ENCODE measurements at regions not wholly inside any gene's neighbourhood (a gene's known extent, or its start where the extent isn't known, plus 50 kb on each side); places are given as distances from the start of the nearest gene placed in this dataset.

- H3K4me1 ChIP-seq = no peaks in the 10 kb centered on the region
- intact Hi-C loops (cut with DNase I; ENCODE audit: low total_unique reads) = no loop called here
- H3K27me3 ChIP-seq = no peaks in the 10 kb centered on the region
- no peaks in the 10 kb centered on the region for H3K9me3 ChIP-seq
- no peak overlapping the region for H3K4me3 ChIP-seq
- no peaks in the 10 kb centered on the region for H3K36me3 ChIP-seq
- DNase-seq = peak in 1 of 2 donors; percentile 18
- H3K27ac ChIP-seq = no peak overlapping the region
- WGBS, 5 donors = 33 to 44% (median 37%) methylated on average over 3 of the region's 3 CpGs
- TF ChIP-seq EP300 (IDR thresholded peaks at IDR 0.05) (no peak), POLR2AphosphoS5 (IDR thresholded peaks at IDR 0.05) (no peak), POLR2A (IDR thresholded peaks at IDR 0.05) (no peak)
- TF ChIP-seq, protein P1, sequence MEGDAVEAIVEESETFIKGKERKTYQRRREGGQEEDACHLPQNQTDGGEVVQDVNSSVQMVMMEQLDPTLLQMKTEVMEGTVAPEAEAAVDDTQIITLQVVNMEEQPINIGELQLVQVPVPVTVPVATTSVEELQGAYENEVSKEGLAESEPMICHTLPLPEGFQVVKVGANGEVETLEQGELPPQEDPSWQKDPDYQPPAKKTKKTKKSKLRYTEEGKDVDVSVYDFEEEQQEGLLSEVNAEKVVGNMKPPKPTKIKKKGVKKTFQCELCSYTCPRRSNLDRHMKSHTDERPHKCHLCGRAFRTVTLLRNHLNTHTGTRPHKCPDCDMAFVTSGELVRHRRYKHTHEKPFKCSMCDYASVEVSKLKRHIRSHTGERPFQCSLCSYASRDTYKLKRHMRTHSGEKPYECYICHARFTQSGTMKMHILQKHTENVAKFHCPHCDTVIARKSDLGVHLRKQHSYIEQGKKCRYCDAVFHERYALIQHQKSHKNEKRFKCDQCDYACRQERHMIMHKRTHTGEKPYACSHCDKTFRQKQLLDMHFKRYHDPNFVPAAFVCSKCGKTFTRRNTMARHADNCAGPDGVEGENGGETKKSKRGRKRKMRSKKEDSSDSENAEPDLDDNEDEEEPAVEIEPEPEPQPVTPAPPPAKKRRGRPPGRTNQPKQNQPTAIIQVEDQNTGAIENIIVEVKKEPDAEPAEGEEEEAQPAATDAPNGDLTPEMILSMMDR (IDR thresholded peaks at IDR 0.05) = no peak
These were observed 859.4 kb downstream of the MAFB start for GRCh38 chr20:39829661-39830060.

GRCh38 chr20:39829256-39829655 lies 859.8 kb downstream of the MAFB start:
- intact Hi-C loops (cut with DNase I; ENCODE audit: low total_unique reads) = no loop called here
- H3K4me3 ChIP-seq = no peak overlapping the region
- no peaks in the 10 kb centered on the region for H3K9me3 ChIP-seq
- no peaks in the 10 kb centered on the region for H3K27me3 ChIP-seq
- 29 to 39% (median 35%) methylated on average over 3 of the region's 3 CpGs for WGBS, 5 donors
- TF ChIP-seq EP300 (IDR thresholded peaks at IDR 0.05) (no peak), POLR2AphosphoS5 (IDR thresholded peaks at IDR 0.05) (no peak), POLR2A (IDR thresholded peaks at IDR 0.05) (no peak)
- TF ChIP-seq, protein P1 (IDR thresholded peaks at IDR 0.05) = no peak
- H3K27ac ChIP-seq = no peak overlapping the region
- peak in 1 of 2 donors; percentile 23 for DNase-seq
- H3K4me1 ChIP-seq = no peaks in the 10 kb centered on the region
- no peaks in the 10 kb centered on the region for H3K36me3 ChIP-seq

- Histone ChIP-seq H3K36me3 (no peaks in the 10 kb centered on the region), H3K4me3 (no peak overlapping the region), H3K27me3 (no peaks in the 10 kb centered on the region), H3K4me1 (no peaks in the 10 kb centered on the region), H3K27ac (no peak overlapping the region), H3K9me3 (no peaks in the 10 kb centered on the region)
- no peak for TF ChIP-seq POLR2AphosphoS5 (IDR thresholded peaks at IDR 0.05)
- no peak for TF ChIP-seq EP300 (IDR thresholded peaks at IDR 0.05)
- TF ChIP-seq, protein P1 (IDR thresholded peaks at IDR 0.05) = no peak
- TF ChIP-seq POLR2A (IDR thresholded peaks at IDR 0.05) = no peak
- intact Hi-C loops (cut with DNase I; ENCODE audit: low total_unique reads) = no loop called here
- no peak for DNase-seq
- WGBS, 5 donors = 59 to 66% (median 62%) methylated on average over 3 of the region's 3 CpGs
These were observed 863.1 kb downstream of the MAFB start for GRCh38 chr20:39825950-39826349.

- Histone ChIP-seq H3K4me1 (no peaks in the 10 kb centered on the region), H3K27me3 (no peaks in the 10 kb centered on the region), H3K27ac (no peak overlapping the region), H3K9me3 (no peaks in the 10 kb centered on the region), H3K4me3 (no peak overlapping the region), H3K36me3 (no peaks in the 10 kb centered on the region)
- no peak for TF ChIP-seq EP300 (IDR thresholded peaks at IDR 0.05)
- DNase-seq = no peak
- intact Hi-C loops (cut with DNase I; ENCODE audit: low total_unique reads) = no loop called here
- 83 to 92% (median 88%) methylated on average over 3 of the region's 3 CpGs for WGBS, 5 donors
These were observed 863.4 kb downstream of the DHX35 start for GRCh38 chr20:39825524-39825923.

DNA sequence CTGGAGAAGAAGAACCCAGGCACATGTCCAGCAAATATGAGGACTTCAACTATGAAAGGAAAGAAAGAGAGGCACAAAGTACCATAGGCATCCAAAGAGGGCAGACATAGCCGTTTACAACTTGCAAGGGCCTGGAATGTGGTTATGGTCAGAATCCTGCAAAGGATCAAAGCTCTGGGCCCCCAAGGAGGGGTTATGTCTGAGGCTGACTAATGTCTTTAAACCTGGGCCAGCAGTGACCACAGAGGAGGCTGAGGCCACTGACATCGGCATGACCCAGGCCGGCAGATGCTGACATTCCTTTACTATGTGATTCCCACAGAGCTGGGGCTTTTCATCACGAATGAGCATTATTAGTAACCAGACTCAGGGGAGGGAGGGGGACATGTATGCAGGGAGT lies 861.1 kb downstream of the DHX35 start:
- Histone ChIP-seq H3K4me3 (no peak overlapping the region), H3K4me1 (no peaks in the 10 kb centered on the region), H3K9me3 (no peaks in the 10 kb centered on the region), H3K27me3 (no peaks in the 10 kb centered on the region), H3K36me3 (no peaks in the 10 kb centered on the region), H3K27ac (no peak overlapping the region)
- DNase-seq = no peak
- intact Hi-C loops (cut with DNase I; ENCODE audit: low total_unique reads) = no loop called here
- TF ChIP-seq POLR2AphosphoS5 (IDR thresholded peaks at IDR 0.05) = no peak
- TF ChIP-seq POLR2A (IDR thresholded peaks at IDR 0.05) = no peak
- TF ChIP-seq EP300 (IDR thresholded peaks at IDR 0.05) = no peak
- TF ChIP-seq, protein P1 (IDR thresholded peaks at IDR 0.05) = no peak
- 51 to 67% (median 61%) methylated on average over 4 of the region's 4 CpGs for WGBS, 5 donors

Data from stomach (tissue), 8 donors.